ENCODE measurements at regions not wholly inside any gene's neighbourhood (a gene's known extent, or its start where the extent isn't known, plus 50 kb on each side); places are given as distances from the start of the nearest gene placed in this dataset.

GRCh38 chr3:5758699-5759098, 571.2 kb downstream of the EDEM1 start:
- Histone ChIP-seq H3K36me3 (no peaks in the 10 kb centered on the region), H3K4me3 (no peak overlapping the region), H3K9me3 (replicated peaks) (no peaks in the 10 kb centered on the region), H3K4me1 (no peaks in the 10 kb centered on the region), H3K27me3 (ENCODE audit: low read depth) (no peaks in the 10 kb centered on the region), H3K27ac (replicated peaks) (no peak overlapping the region)
- DNase-seq = no peak
- intact Hi-C loops (cut with micrococcal nuclease) = no loop called here
- no peak for TF ChIP-seq CTCF (IDR thresholded peaks at IDR 0.05; ENCODE audit: borderline replicate concordance)

GRCh38 chr3:5762506-5762905, 575.0 kb downstream of the EDEM1 start:
- no peak for DNase-seq
- Histone ChIP-seq H3K27me3 (ENCODE audit: low read depth) (no peaks in the 10 kb centered on the region), H3K36me3 (no peaks in the 10 kb centered on the region), H3K9me3 (replicated peaks) (no peaks in the 10 kb centered on the region), H3K4me1 (no peaks in the 10 kb centered on the region), H3K27ac (replicated peaks) (no peak overlapping the region), H3K4me3 (no peak overlapping the region)
- intact Hi-C loops (cut with micrococcal nuclease) = no loop called here
- no peak for TF ChIP-seq CTCF (IDR thresholded peaks at IDR 0.05; ENCODE audit: borderline replicate concordance)

GRCh38 chr3:5766848-5767247, 579.3 kb downstream of the EDEM1 start:
- no peak for TF ChIP-seq CTCF (IDR thresholded peaks at IDR 0.05; ENCODE audit: borderline replicate concordance)
- no peak for DNase-seq
- intact Hi-C loops (cut with micrococcal nuclease) = no loop called here
- H3K4me1 ChIP-seq = no peaks in the 10 kb centered on the region
- no peaks in the 10 kb centered on the region for H3K27me3 ChIP-seq (ENCODE audit: low read depth)
- no peak overlapping the region for H3K27ac ChIP-seq (replicated peaks)
- H3K4me3 ChIP-seq = no peak overlapping the region
- H3K36me3 ChIP-seq = no peaks in the 10 kb centered on the region
- no peaks in the 10 kb centered on the region for H3K9me3 ChIP-seq (replicated peaks)

DNA sequence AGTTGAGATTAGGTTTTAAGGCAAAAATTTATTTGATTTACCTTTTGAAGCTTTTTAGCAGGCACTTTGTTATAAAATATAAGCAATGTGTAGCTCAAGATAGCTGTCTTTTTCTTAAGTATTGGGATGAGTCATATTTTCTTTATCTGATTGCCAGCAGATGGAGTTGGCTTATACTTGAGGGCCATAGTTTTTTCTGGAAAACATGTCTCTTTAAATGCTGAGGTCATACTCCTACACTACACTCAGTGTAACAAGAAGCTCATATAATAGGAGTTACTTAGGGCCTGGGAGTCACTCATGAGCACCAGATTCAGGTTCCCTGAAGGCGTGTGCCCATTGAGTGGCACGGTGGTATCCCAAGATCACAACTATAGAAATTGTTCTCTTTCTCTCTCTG, 579.8 kb downstream of the EDEM1 start:
- no peak overlapping the region for H3K4me3 ChIP-seq
- no peaks in the 10 kb centered on the region for H3K4me1 ChIP-seq
- intact Hi-C loops (cut with micrococcal nuclease) = no loop called here
- DNase-seq = no peak
- TF ChIP-seq CTCF (IDR thresholded peaks at IDR 0.05; ENCODE audit: borderline replicate concordance) = no peak
- H3K27ac ChIP-seq (replicated peaks) = no peak overlapping the region
- H3K36me3 ChIP-seq = no peaks in the 10 kb centered on the region
- no peaks in the 10 kb centered on the region for H3K9me3 ChIP-seq (replicated peaks)
- no peaks in the 10 kb centered on the region for H3K27me3 ChIP-seq (ENCODE audit: low read depth)

- intact Hi-C loops (cut with micrococcal nuclease) = no loop called here
These were observed 580.9 kb downstream of the EDEM1 start for GRCh38 chr3:5768281-5768945.

More at GRCh38 chr3:5768281-5768945, 580.9 kb downstream of the EDEM1 start:
- no peaks in the 10 kb centered on the region for H3K36me3 ChIP-seq
- H3K4me3 ChIP-seq = no peak overlapping the region
- H3K9me3 ChIP-seq (replicated peaks) = no peaks in the 10 kb centered on the region
- H3K4me1 ChIP-seq = no peaks in the 10 kb centered on the region
- DNase-seq = no peak
- TF ChIP-seq CTCF (IDR thresholded peaks at IDR 0.05; ENCODE audit: borderline replicate concordance) = no peak
- H3K27me3 ChIP-seq (ENCODE audit: low read depth) = no peaks in the 10 kb centered on the region
- no peak overlapping the region for H3K27ac ChIP-seq (replicated peaks)

Data from left ventricle myocardium inferior (tissue), 1 donor.